IPS-20b (cell line): ENCODE measurements at regions not wholly inside any gene's neighbourhood (a gene's known extent, or its start where the extent isn't known, plus 50 kb on each side); places are given as distances from the start of the nearest gene placed in this dataset.
"Not testable (repeated sequence)": the region's sequence is repeated elsewhere in the genome, so short reads cannot be mapped to it uniquely, and the experiment has no call there.

Source experiments
- H3K27ac ChIP-seq: one replicate; pipeline ENCODE4 v1.5.1; 2013; ENCODE audit warnings: low read length
- H3K27me3 ChIP-seq: 2 replicates; pipeline ENCODE4 v1.6.1; 2013; ENCODE audit warnings: mild to moderate bottlenecking, low read length, inconsistent platforms; ENCODE audit not compliant: insufficient read depth
- H3K36me3 ChIP-seq: 2 replicates; pipeline ENCODE4 v1.6.1; 2013; ENCODE audit warnings: low read depth, mild to moderate bottlenecking, inconsistent platforms, low read length, moderate library complexity; ENCODE audit not compliant: insufficient read depth
- H3K4me1 ChIP-seq: 2 replicates; pipeline ENCODE4 v1.6.1; 2013; ENCODE audit warnings: mild to moderate bottlenecking, control low read depth, inconsistent platforms, low read length, moderate library complexity; ENCODE audit not compliant: insufficient read depth
- H3K4me3 ChIP-seq: 2 replicates; pipeline ENCODE4 v1.5.1; 2013; ENCODE audit warnings: mild to moderate bottlenecking, low read length, inconsistent platforms
- H3K9ac ChIP-seq: 2 replicates; pipeline ENCODE4 v1.6.1; 2013; ENCODE audit warnings: low read depth, mild to moderate bottlenecking, inconsistent platforms, low read length, moderate library complexity
- H3K9me3 ChIP-seq: 2 replicates; pipeline ENCODE4 v1.6.1; 2013; ENCODE audit warnings: mild to moderate bottlenecking, low read depth, low read length, inconsistent platforms; ENCODE audit not compliant: insufficient read depth

GRCh38 chr6:160859822-160860221 lies 131.7 kb upstream of the MAP3K4 start:
- H3K36me3 ChIP-seq, result no peaks in the 10 kb centered on the region
- no peaks in the 10 kb centered on the region for H3K4me1 ChIP-seq
- no peaks in the 10 kb centered on the region for H3K27me3 ChIP-seq
- no peak overlapping the region for H3K27ac ChIP-seq
- H3K4me3 ChIP-seq, result no peak overlapping the region
- H3K9ac ChIP-seq, result no peak overlapping the region
- no peaks in the 10 kb centered on the region; the same call in 1 of the 2 replicates for H3K9me3 ChIP-seq

DNA sequence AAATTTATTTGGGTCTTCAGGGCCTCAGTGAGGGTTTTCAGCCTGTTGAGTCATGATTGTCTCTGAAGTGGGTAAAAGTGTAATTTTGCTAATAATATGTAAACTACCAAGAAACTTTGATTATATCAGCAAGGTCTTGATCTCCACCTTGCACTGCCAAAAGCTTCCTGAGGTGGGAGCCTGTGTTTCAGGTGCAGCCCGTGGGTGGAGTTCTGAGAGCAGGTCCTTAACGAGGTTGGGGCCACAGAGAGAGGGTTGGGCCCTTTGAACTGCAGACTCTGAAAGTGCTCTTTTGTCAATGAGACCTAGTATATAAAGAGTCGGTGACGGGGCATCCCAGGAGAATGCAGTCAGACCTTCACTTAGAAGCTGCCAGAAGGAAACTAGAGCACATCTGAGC lies 129.7 kb upstream of the MAP3K4 start:
- Histone ChIP-seq H3K27ac (no peak overlapping the region), H3K36me3 (no peaks in the 10 kb centered on the region), H3K9me3 (no peaks in the 10 kb centered on the region), H3K9ac (no peak overlapping the region), H3K27me3 (no peaks in the 10 kb centered on the region), H3K4me1 (no peaks in the 10 kb centered on the region), H3K4me3 (no peak overlapping the region)

DNA sequence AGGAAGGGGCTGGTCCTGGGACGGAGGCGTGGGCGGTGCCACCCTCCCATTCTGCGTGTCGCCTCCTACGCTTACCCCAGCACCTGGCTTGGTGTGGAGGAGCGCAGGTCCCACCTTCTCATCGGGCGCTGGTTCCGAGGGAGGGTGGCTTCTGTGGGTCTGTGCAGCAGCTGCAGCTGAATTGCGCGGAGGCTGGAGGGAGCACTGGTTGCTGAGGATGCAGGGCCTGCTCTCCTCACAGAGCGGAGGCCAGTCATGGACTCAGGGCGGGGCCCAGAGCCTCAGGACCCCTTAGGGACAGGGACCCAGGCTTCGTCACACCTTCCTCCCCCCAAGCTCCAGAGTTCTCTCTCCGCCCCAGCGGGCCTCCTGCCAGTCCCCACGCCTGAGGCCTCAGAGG lies 127.8 kb upstream of the MAP3K4 start:
- no peak overlapping the region for H3K9ac ChIP-seq
- H3K36me3 ChIP-seq, result no peaks in the 10 kb centered on the region
- no peak overlapping the region for H3K27ac ChIP-seq
- H3K4me1 ChIP-seq, result no peaks in the 10 kb centered on the region
- no peaks in the 10 kb centered on the region for H3K27me3 ChIP-seq
- no peak overlapping the region for H3K4me3 ChIP-seq
- H3K9me3 ChIP-seq, result no peaks in the 10 kb centered on the region

GRCh38 chr6:160871320-160871719 lies 120.2 kb upstream of the MAP3K4 start:
- no peaks in the 10 kb centered on the region for H3K36me3 ChIP-seq
- H3K9me3 ChIP-seq, result no peaks in the 10 kb centered on the region

GRCh38 chr6:160881148-160881808 lies 110.3 kb upstream of the MAP3K4 start:
- no peaks in the 10 kb centered on the region for H3K36me3 ChIP-seq
- no peak overlapping the region for H3K4me3 ChIP-seq
- H3K9ac ChIP-seq, result no peak overlapping the region
- H3K9me3 ChIP-seq, result no peaks in the 10 kb centered on the region
- peaks cover 52% of the 10 kb centered on the region for H3K4me1 ChIP-seq
- no peak overlapping the region for H3K27ac ChIP-seq
- H3K27me3 ChIP-seq, result no peaks in the 10 kb centered on the region

More at GRCh38 chr6:160871320-160871719, 120.2 kb upstream of the MAP3K4 start:
- no peaks in the 10 kb centered on the region for H3K27me3 ChIP-seq
- no peak overlapping the region for H3K4me3 ChIP-seq
- H3K27ac ChIP-seq, result no peak overlapping the region
- no peak overlapping the region for H3K9ac ChIP-seq
- H3K4me1 ChIP-seq, result peaks cover 6% of the 10 kb centered on the region; the same call in 1 of the 2 replicates

DNA sequence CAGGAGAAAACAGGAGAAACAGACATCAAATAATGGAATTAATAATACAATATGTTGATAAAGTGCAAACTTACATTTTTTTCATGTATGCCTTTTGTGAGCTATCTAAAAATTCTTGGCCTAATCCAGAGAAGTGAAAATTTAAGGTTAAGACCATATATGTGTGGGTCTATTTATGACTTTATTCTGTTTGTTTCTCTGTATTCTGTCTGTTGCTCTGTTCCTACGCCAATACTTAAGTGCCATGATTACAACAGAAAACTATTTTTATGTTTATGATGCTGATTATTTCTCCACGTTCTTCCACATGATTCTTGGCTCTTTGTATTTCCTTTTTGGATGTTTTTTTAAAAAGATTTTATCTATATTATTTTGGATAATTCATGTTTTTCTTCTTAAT lies 109.6 kb upstream of the MAP3K4 start:
- 0 out of 2 replicates have a peak, but pooled peaks cover under 1% of the 10 kb centered on the region for H3K36me3 ChIP-seq
- no peak overlapping the region for H3K27ac ChIP-seq
- no peak overlapping the region for H3K4me3 ChIP-seq
- H3K9ac ChIP-seq, result no peak overlapping the region
- H3K4me1 ChIP-seq, result peaks cover 46% of the 10 kb centered on the region
- H3K27me3 ChIP-seq, result no peaks in the 10 kb centered on the region
- H3K9me3 ChIP-seq, result no peaks in the 10 kb centered on the region

DNA sequence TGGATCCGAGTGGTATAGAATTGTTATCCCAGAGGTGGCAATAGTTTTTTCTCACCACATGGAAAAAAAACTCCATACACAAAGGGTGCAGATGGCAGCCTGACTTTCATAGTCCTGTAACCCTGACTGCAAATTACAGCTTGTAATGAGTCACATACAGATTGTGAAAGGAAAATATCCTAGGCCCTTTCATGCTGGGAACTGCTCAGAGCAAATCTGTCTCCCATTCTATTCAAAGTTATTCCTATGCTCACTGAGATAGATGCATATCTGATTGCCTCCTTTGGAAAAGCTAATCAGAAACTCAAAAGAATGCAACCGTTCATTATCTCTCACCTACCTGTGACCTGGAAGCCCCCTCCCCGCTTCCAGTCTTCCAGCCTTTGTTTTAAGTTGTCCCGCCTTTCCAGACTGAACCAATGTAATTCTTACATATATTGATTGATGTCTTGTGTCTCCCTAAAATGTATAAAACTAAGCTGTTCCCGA lies 108.7 kb upstream of the MAP3K4 start:
- Histone ChIP-seq H3K4me3 (peak overlapping the region; percentile 52), H3K9ac (0 out of 2 replicates have a peak overlapping the region, but pooled peaks have one; percentile 22), H3K36me3 (0 out of 2 replicates have a peak, but pooled peaks cover 4% of the 10 kb centered on the region), H3K4me1 (peaks cover 44% of the 10 kb centered on the region), H3K27ac (no peak overlapping the region), H3K9me3 (peaks cover 7% of the 10 kb centered on the region), H3K27me3 (no peaks in the 10 kb centered on the region)

DNA sequence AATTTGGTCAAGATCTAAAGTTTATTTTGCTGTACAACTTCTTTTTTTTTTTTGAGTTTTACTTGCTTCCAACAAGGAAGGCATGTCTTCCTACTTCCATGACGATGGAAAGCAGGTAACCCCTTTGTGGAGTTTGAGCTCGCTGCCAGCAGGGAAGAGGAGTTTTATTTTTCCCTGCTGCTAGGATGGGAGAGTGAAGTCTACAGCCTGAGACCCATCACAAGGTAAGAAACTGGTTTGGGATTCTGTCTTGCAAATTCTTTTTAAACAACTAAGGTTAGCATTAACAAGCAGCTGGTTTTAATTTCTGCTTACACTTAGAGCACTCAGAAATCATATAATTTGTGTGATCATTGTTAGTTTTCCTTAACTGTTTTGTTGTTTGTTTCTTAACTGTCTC lies 108.0 kb upstream of the MAP3K4 start:
- peak overlapping the region; percentile 22 for H3K9ac ChIP-seq
- peaks cover 7% of the 10 kb centered on the region for H3K9me3 ChIP-seq
- H3K4me1 ChIP-seq, result peaks cover 39% of the 10 kb centered on the region
- peak overlapping the region; percentile 52 for H3K4me3 ChIP-seq
- H3K36me3 ChIP-seq, result 0 out of 2 replicates have a peak, but pooled peaks cover 4% of the 10 kb centered on the region
- no peak overlapping the region for H3K27ac ChIP-seq
- no peaks in the 10 kb centered on the region for H3K27me3 ChIP-seq

- Histone ChIP-seq H3K9me3 (peaks cover 7% of the 10 kb centered on the region), H3K9ac (peak overlapping the region; percentile 22), H3K4me3 (peak overlapping the region; percentile 52), H3K36me3 (0 out of 2 replicates have a peak, but pooled peaks cover 4% of the 10 kb centered on the region), H3K27me3 (no peaks in the 10 kb centered on the region), H3K27ac (no peak overlapping the region), H3K4me1 (peaks cover 42% of the 10 kb centered on the region)
These were observed 107.6 kb upstream of the MAP3K4 start for GRCh38 chr6:160883999-160884398.

GRCh38 chr6:160889148-160889547 lies 102.4 kb upstream of the MAP3K4 start:
- H3K9ac ChIP-seq, H3K27me3 ChIP-seq, H3K27ac ChIP-seq, H3K9me3 ChIP-seq, H3K36me3 ChIP-seq: not testable (repeated sequence)
- H3K4me1 ChIP-seq, result peaks cover 17% of the 10 kb centered on the region; the same call in 1 of the 2 replicates
- 0 out of 2 replicates have a peak overlapping the region, but pooled peaks have one; percentile 21 for H3K4me3 ChIP-seq

DNA sequence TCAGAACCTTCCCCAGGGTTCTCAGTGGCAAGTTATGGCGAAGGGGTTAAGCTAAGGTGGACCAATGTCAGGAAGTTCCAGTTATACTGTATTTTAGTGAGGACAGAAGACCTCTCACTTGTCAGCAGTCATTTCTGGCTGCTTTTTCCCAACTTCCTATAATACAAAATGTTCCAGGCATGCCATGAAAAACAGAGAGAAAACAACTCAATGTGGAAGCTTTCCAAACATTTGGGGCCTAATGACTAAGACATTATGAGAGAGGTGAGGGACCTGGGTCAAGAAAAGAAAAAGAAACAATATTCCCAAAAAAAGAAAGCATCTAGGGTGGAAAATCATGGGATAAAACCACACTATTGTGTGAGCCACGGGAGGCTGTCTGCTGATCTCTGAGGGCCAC lies 99.9 kb upstream of the MAP3K4 start:
- H3K27ac ChIP-seq, result no peak overlapping the region
- no peaks in the 10 kb centered on the region for H3K27me3 ChIP-seq
- peaks cover 7% of the 10 kb centered on the region for H3K9me3 ChIP-seq
- no peak overlapping the region for H3K9ac ChIP-seq
- 0 out of 2 replicates have a peak, but pooled peaks cover 4% of the 10 kb centered on the region for H3K36me3 ChIP-seq
- peaks cover 8% of the 10 kb centered on the region for H3K4me1 ChIP-seq
- no peak overlapping the region for H3K4me3 ChIP-seq

- no peaks in the 10 kb centered on the region for H3K9me3 ChIP-seq
- no peak overlapping the region for H3K9ac ChIP-seq
These were observed 96.0 kb upstream of the MAP3K4 start for GRCh38 chr6:160895562-160895961.

More at GRCh38 chr6:160895562-160895961, 96.0 kb upstream of the MAP3K4 start:
- Histone ChIP-seq H3K36me3 (no peaks in the 10 kb centered on the region), H3K27me3 (no peaks in the 10 kb centered on the region), H3K4me1 (peaks cover 2% of the 10 kb centered on the region; the same call in 1 of the 2 replicates), H3K4me3 (no peak overlapping the region), H3K27ac (no peak overlapping the region)
